ENCODE measurements at regions not wholly inside any gene's neighbourhood (a gene's known extent, or its start where the extent isn't known, plus 50 kb on each side); places are given as distances from the start of the nearest gene placed in this dataset.

GRCh38 chr6:21337263-21337662, 256.3 kb upstream of the SOX4 start:
- Histone ChIP-seq H3K27ac (ENCODE audit: low read depth, low read length, poor library complexity, severe bottlenecking) (no peak overlapping the region), H3K27me3 (ENCODE audit: insufficient read depth, low read length) (no peaks in the 10 kb centered on the region)
- TF ChIP-seq EZH2 (IDR thresholded peaks at IDR 0.05; ENCODE audit: borderline replicate concordance, low read length), result no peak
- no peak for TF ChIP-seq CTCF (IDR thresholded peaks at IDR 0.05; ENCODE audit: low read length)

GRCh38 chr6:21340573-21340972, 253.0 kb upstream of the SOX4 start:
- Histone ChIP-seq H3K4me2 (ENCODE audit: low read length) (no peak overlapping the region), H3K27ac (ENCODE audit: low read depth, low read length, poor library complexity, severe bottlenecking) (no peak overlapping the region), H3K9ac (ENCODE audit: low read length) (no peak overlapping the region), H3K79me2 (ENCODE audit: insufficient read depth, low read length) (no peaks in the 10 kb centered on the region), H3K27me3 (ENCODE audit: insufficient read depth, low read length) (no peaks in the 10 kb centered on the region), H3K4me1 (ENCODE audit: insufficient read depth, low read length, severe bottlenecking) (no peaks in the 10 kb centered on the region), H4K20me1 (ENCODE audit: insufficient read depth, low read length) (no peaks in the 10 kb centered on the region), H2AFZ (ENCODE audit: low read length) (no peak overlapping the region), H3K9me3 (ENCODE audit: low read length) (no peaks in the 10 kb centered on the region), H3K36me3 (ENCODE audit: insufficient read depth, low read length) (no peaks in the 10 kb centered on the region), H3F3A (ENCODE audit: insufficient read depth, low read length) (no peaks in the 10 kb centered on the region), H3K9me2 (ENCODE audit: low read depth, low read length) (no peaks in the 10 kb centered on the region), H3K4me3 (ENCODE audit: low read depth, low read length, poor library complexity, severe bottlenecking) (no peak overlapping the region)
- TF ChIP-seq EZH2 (IDR thresholded peaks at IDR 0.05; ENCODE audit: borderline replicate concordance, low read length) (no peak), CTCF (IDR thresholded peaks at IDR 0.05; ENCODE audit: low read length) (no peak)

More at GRCh38 chr6:21337263-21337662, 256.3 kb upstream of the SOX4 start:
- Histone ChIP-seq H3K4me3 (ENCODE audit: low read depth, low read length, poor library complexity, severe bottlenecking) (no peak overlapping the region), H2AFZ (ENCODE audit: low read length) (no peak overlapping the region), H3F3A (ENCODE audit: insufficient read depth, low read length) (no peaks in the 10 kb centered on the region), H4K20me1 (ENCODE audit: insufficient read depth, low read length) (no peaks in the 10 kb centered on the region), H3K36me3 (ENCODE audit: insufficient read depth, low read length) (no peaks in the 10 kb centered on the region), H3K9ac (ENCODE audit: low read length) (no peak overlapping the region), H3K4me2 (ENCODE audit: low read length) (no peak overlapping the region), H3K79me2 (ENCODE audit: insufficient read depth, low read length) (no peaks in the 10 kb centered on the region), H3K4me1 (ENCODE audit: insufficient read depth, low read length, severe bottlenecking) (no peaks in the 10 kb centered on the region), H3K9me3 (ENCODE audit: low read length) (no peaks in the 10 kb centered on the region), H3K9me2 (ENCODE audit: low read depth, low read length) (no peaks in the 10 kb centered on the region)

GRCh38 chr6:21341910-21342309, 251.6 kb upstream of the SOX4 start:
- no peaks in the 10 kb centered on the region for H3K4me1 ChIP-seq (ENCODE audit: insufficient read depth, low read length, severe bottlenecking)
- H3K9ac ChIP-seq (ENCODE audit: low read length), result no peak overlapping the region
- H3F3A ChIP-seq (ENCODE audit: insufficient read depth, low read length), result no peaks in the 10 kb centered on the region
- H3K9me3 ChIP-seq (ENCODE audit: low read length), result no peaks in the 10 kb centered on the region
- H3K4me3 ChIP-seq (ENCODE audit: low read depth, low read length, poor library complexity, severe bottlenecking), result no peak overlapping the region
- no peaks in the 10 kb centered on the region for H3K79me2 ChIP-seq (ENCODE audit: insufficient read depth, low read length)
- H3K36me3 ChIP-seq (ENCODE audit: insufficient read depth, low read length), result no peaks in the 10 kb centered on the region
- H2AFZ ChIP-seq (ENCODE audit: low read length), result no peak overlapping the region
- H3K27me3 ChIP-seq (ENCODE audit: insufficient read depth, low read length), result no peaks in the 10 kb centered on the region
- TF ChIP-seq CTCF (IDR thresholded peaks at IDR 0.05; ENCODE audit: low read length), result no peak
- no peak for TF ChIP-seq EZH2 (IDR thresholded peaks at IDR 0.05; ENCODE audit: borderline replicate concordance, low read length)
- H3K9me2 ChIP-seq (ENCODE audit: low read depth, low read length), result no peaks in the 10 kb centered on the region
- H4K20me1 ChIP-seq (ENCODE audit: insufficient read depth, low read length), result no peaks in the 10 kb centered on the region
- H3K4me2 ChIP-seq (ENCODE audit: low read length), result no peak overlapping the region
- H3K27ac ChIP-seq (ENCODE audit: low read depth, low read length, poor library complexity, severe bottlenecking), result no peak overlapping the region

Data from OCI-LY1 (cell line).